Stimulated activated CD4-positive, alpha-beta T cell treated with anti-CD3 and anti-CD28 coated beads, Interleukin-4, amount 100 ng/mL, for 24 hours (primary cell): ENCODE measurements at regions not wholly inside any gene's neighbourhood (a gene's known extent, or its start where the extent isn't known, plus 50 kb on each side); places are given as distances from the start of the nearest gene placed in this dataset.
"Not testable (repeated sequence)": the region's sequence is repeated elsewhere in the genome, so short reads cannot be mapped to it uniquely, and the experiment has no call there.

Experiments used
- DNase-seq: peaks from one replicate; pipeline ENCODE4 v3.0.0-alpha.2; 2020

DNA sequence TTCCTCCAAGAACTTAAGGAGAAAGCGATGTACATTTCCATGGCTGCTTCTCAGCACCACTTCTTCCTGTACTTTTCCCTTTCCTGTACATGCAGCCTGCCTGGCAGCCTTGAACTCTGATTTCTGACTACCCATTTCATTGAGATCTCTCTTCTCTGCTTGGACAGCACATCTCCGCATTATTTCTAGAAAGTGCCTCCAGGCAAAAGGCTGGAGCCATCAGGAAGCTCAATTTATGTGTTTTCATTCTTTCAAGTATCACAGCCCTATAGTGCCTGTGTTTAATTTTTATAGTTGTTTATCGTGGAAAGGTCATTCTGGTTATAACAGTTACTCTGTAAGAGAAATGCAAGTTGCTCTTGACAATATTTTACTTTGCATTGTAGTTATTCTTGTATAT is 688.0 kb upstream of the ANKRD30A start:
- DNase-seq, result no peak

DNA sequence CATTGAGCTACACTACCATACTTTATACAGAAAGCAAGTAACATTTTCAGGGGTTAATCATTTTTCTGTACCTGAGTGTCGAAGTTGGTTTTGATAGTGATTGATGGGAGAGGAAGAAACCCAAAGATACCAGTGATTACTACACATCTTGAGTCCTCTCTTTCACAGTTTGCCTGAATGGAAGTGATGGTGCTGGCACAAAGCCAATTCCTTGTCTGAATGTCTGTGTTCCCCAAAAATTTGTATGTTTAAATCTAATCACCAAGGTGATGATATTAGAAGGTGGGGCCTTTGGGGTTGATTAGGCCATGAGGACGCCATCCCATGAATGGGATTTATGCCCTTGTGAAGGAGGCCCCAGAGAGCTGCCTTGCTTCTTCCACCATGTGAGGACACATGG is 696.9 kb upstream of the ANKRD30A start:
- no peak for DNase-seq

DNA sequence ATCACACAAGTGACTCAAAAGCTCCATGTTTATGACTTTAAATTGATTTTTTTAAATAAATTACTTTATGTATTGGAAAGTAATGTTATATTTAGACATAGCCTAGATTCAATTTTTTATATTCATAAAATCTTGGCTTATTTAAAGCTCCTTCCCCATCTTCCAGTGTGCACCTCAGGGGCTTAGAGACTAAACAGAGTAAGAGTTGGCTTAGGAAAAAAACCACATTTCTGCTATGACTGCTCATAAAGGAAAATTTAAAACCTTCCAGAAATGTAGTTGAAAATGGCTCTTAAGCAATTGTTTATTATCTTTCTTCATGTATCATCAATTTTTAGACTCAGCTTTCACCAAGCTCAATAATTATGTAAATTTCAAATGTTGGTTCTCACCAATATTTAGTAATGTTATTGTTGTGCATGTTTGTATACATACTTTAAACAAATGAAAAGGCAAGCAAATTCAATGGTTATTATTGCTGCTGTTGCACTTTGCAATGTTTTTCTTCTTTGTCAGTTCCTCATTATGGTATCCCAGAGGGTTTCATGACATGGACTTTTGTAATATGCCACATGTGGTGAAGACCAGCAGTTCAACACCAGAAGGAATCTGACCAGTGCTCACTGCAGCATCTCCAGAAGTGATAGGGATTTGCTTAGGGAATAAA is 700.1 kb upstream of the ANKRD30A start:
- DNase-seq, result no peak

DNA sequence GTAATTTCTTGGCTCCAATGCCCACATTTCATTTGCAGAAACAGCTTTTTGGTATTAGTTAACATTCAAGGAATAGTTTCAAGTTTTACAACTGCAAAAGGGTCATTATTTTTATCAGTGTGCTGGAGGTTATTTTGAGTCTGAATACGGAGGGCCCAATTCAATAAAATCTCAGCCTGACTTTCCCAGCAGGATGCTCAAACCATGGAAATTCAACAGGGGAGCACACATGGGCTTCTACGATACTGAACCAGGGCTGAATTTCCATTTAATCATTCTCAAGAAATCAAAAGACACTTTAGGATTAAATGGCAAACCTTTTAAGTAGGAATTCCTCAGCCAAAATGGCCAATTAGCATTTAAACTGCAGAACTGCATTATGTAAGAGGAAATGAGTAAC is 700.9 kb upstream of the ANKRD30A start:
- DNase-seq, result no peak

DNA sequence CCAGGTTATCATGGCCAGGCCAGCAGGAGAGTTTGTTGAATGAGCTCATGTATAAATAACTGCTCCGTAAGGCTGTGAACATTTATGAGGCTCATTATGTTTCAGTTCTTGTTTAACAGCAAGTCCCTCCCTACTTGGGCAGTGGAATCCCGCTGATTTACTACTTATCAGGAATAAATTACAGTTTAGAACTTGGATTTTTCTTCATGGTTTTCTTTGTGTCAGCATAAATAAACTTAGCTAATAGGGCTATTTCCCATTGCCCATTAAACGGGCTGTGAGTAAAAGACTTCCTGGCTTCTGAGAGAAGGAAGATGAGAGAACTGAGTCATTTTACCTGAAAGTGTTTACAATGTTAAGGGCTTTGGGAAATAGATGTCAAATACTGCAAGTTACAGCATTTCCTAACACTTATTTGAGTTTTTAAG is 701.6 kb upstream of the ANKRD30A start:
- DNase-seq, result no peak

DNA sequence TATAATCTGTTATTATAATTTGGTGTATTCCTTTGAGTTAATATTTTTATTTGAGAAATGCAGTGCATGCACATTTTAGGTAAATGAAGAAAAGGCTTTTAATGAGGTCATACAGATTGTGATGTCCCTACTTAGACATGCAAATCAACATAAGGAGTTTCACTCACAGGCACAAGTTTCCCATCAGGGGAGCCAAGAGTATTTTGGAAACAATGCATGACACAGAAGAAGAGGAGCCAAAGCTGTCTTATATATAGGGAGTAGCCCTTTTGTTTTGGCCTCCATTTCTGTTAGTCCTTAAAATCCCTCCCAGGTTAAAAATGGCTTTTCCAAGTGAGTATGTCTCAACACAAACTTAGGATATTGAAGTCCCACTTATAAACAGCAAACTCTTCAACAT is 703.4 kb upstream of the ANKRD30A start:
- no peak for DNase-seq

DNA sequence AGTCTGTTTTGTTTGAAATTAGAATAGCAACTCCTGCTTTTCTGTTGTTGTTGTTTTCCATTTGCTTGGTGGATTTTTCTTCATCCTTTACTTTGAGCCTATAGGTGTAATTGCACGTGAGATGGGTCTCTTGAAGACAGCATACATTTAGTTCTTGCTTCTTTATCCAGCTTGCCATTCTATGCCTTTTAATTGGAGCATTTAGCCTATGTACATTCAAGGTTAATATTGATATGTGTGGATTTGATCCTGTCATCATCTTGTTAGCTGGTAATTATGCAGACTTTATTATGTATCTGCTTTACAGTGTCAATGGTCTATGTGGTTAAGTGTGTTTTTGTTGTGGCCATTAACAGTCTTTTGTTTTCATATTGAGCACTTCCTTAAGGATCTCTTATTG is 708.9 kb upstream of the ANKRD30A start:
- no peak for DNase-seq

DNA sequence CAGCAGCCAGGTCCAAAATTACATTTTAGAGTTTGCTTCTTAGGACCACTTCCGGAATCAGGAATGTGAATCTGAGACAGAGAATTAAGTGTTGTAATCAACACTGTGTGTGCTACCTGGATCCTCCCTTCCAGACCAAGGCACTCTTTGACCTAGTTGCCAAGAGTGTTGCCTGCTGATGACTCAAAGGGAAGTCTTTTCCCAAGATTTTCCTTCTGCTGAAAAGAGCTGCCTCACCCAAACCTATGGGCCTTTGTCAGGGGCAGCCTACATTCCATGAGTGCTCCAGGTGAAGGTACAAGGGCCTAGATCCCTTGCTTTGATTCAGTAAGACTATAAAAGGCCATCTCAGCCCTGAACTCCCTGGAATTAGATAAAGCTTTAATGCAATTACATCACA is 712.5 kb upstream of the ANKRD30A start:
- DNase-seq, result no peak

DNA sequence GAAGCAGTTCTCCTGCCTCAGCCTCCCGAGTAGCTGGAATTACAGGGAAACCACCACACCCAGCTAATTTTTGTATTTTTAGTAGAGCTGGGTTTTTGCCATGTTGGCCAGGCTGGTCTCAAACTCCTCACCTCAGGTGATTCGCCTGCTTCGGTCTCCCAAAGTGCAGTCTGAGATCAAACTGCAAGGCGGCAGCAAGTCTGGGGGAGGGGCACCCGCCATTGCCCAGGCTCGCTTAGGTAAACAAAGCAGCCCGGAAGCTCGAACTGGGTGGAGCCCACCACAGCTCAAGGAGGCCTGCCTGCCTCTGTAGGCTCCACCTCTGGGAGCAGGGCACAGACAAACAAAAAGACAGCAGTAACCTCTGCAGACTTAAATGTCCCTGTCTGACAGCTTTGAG is 725.2 kb upstream of the ANKRD30A start:
- DNase-seq, result not testable (repeated sequence)

DNA sequence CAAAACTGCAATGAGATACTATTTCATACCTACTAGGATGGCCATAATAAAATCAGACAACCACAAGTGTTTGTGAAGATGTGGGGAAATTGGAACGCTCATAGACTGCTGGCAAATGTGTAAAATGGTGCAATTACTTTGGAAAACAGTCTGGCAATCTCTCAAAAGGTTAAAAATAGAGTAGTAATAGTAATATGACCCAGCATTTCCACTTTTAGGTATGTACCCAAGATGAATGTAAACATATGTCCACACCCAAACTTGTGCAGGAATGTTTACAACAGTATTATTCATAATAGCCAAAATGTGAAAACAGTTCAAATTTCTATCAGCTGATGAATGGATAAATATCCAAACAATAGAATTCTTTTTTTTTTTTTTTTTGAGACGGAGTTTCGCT is 731.6 kb upstream of the ANKRD30A start:
- DNase-seq, result no peak

DNA sequence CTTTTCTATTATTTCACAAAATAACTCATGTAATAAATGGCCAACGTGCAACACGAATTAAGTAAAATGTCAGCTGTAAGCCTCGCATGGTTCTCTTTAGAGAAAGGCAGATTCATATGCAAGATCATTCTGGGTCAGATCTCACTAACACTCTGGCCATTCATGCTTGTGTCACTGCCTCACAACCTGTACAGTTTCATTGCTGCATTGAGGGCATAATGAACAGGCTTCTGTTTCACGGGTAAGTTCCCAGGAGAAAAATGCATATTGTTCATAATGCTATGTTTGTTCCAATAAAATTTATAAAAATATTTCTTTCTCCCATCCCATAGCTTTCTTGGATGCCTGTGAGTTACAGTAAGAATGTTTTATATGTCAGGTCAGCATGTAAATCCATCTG is 734.0 kb upstream of the ANKRD30A start:
- DNase-seq, result no peak

DNA sequence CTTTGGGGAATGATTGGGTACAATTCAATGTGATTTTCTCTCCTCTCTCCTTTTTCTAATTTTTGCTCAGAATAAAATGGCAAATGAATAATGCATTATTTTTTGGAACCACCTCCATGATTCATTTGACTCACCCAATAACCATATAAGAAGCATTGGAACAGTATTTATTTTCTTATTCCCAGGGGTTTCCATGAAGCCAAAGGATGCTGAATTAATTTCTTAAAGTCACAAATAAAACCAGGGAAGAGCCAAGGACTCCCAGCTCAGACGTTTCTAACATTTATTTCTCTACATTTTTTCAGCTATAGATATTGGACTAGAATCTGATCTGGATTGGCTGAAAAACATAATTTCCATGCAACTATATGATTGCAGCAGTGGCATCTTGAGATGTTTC is 735.2 kb upstream of the ANKRD30A start:
- no peak for DNase-seq

DNA sequence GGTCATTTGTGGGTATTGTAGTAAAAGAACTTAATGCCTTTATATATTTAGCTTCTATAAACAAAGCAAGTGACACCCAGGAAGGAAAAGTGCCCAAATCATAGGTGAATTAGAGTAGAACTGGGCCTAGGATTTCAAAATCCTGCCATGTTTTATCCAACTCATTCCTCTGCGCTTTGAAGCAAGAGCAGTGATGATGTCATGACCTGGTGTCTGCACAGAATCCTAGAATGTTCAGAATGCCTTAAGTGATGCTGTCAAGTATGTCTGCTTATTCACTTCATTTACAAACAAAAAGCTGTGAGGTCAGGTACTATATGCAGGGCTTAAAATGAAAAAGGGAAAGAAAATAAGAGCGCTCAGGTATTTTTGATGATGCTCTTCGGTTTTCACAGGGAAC is 737.2 kb upstream of the ANKRD30A start:
- DNase-seq, result no peak

DNA sequence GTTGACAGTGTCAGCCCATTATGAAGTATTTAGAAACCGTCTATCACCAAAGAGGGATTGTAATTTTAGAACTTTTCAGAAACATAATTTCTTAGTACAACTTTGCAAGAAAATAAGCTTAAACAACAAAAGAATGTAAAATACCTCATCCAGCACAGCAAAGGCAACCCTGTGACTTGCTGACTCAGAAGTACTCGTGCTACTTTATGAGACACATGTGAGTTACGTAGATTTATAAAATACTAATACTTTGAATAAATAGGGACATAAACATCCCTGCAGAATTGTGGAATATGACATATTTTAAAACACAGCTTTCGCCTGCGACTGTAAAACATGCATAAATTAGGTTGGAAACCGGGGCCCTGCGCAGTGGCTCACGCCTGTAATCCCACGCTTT is 739.7 kb upstream of the ANKRD30A start:
- DNase-seq, result no peak

DNA sequence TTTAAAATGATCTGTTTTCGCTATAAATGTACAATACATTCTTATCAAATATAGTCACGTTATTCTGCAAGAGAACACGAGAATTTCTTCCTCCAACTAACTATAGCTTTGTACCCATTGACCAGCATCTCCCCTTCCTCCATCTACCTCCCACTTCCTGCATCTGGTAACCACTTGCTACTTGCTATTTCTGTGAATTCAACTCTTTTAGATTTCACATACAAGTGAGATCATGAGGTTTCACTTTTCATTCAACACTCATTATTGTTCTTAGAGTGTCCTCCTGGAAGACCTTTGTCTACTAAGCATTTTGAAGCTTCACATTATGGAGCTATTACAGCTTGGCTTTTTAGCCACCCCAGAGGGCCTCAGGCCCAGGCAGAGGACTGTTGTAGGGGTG is 741.3 kb upstream of the FZD8 start:
- DNase-seq, result no peak

DNA sequence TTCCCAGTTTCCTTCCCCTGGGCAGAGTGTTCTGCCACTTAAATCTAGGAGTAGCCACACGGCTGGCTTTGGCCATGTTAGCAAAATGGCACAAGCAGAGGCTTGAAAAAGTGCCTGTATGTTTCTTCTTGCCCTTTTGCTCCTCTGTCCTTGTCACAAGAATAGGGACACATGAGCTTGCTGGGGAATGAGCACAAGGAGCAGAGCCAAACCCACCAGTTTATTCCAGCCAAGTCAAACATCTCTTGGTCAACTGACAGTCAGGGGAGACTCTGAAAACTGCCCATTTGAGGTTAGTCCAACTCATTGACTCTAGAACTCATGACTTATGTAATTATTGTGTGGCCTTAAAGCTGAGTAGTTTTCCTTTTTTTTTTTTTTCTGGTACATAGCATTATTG is 739.7 kb upstream of the FZD8 start:
- no peak for DNase-seq

DNA sequence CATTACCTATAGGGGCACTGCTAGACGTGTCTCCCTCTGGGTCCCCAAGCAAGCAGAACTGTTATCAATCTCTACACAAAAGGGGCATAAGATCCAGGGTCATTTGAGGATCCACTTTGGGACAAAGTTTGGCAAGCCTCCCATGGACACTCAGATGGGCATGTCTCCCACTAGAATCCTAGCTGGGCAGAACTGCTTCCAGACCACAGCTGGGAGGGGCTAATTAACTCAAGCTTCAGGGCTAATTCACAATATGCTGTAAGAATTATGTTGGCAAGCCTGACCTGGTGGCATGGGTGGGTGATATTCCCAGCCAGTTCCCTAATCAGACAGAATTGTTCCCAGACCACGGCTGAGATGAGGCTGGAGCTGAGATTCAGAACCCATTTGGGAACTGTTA is 738.4 kb upstream of the FZD8 start:
- no peak for DNase-seq

DNA sequence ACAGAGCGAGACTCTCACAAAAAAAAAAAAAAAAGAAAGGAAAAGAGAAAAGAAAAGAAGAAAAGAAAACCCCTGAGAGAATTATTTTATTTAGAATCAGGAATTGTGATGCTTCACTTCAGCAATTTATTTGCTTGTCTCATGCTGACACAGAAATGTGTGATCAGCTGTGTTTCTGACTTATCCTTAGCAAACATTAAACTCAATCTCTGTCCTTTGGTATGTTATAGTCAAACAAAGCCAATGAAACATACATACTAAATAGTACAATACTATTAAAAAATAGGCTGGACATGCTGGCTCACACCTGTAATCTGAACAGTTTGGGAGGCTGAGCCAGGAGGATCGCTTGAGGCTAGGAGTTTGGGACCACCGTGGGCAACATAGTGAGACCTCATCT is 733.0 kb upstream of the FZD8 start:
- no peak for DNase-seq

DNA sequence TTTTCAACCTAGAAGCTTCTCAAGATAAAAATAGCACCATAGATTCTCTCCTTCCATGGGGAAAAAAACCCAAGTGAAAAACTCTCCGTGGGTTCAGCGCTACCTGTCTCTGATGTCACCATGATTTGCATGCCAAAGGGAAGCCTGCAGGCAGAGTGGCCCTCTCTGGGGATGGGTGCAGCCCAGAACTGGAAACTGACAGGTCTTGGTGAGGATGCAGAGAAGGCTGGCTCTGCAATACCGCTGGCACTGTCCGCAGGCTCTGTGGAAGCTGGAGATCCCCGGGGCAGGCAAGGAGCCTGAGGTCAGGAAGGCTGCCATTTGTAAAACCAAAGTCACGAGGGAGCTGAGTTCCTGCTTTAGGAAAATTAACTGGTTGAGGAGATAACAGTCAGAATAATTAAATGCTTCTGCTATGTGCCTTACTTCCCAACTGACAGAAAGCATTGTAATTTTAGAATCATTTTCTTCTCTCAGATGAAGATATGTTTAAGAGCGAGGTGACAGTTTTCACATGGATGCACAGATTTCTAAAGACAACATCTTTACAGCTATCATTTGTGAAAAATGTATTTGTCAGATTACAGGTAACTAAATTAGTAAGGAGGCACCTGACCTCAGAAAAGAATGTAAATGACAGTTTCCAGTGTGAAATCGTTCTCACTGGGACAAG is 731.5 kb upstream of the FZD8 start:
- no peak for DNase-seq

DNA sequence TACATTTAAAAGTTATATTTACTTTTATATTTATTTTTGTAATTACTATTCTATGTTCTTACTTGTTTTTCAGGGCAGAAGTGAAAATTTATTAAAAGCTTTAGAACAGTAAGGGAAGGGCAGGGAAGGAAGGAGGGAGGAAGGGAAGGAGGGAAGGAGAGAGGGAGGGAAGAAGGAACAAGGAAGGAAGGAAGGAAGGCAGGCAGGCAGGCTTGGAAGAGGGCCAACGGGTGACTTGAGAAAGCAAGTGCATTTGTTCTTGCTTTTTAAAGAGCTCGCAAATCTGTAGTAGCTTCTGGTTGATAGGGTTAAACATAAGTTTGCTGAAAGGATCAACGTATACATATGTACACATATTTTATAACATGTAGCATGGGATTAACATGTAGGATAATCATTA is 725.3 kb upstream of the FZD8 start:
- no peak for DNase-seq

DNA sequence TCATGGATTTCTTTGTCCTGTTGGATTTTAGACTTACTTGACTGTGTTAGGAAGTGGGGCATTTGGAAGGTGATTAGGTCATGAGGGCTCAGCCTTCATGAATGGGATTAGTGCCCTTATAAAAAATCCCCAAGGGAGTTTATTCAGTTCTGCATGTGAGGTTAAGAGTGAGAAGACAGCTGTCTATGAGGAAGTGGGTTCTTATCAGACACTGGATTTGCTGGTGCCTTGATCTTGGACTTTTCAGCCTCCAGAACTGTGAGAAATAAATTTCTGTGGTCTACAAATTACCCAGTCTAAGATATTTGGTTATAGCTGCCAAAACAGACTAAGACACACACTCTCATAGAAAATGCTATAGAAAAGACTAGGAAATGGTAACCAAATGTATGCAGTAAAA is 724.7 kb upstream of the FZD8 start:
- DNase-seq, result no peak

DNA sequence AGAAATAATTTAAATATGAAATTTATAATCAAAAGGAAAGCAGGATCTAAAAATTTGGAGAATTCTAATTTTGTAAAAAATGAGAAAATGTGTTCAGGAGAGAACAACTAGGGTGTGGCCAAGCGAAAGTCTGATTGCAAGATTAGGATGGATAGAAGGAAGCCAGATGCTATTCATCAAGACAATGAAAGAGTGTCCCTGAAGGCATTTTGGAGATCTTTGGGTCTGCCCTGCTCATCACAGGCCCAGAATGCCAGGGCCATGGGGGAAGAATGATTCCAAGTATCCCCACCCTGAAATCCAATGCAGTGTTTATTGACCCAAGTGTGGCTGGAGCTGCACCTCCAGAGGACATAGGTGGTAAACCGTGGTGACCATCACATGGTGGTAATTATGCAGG is 724.0 kb upstream of the FZD8 start:
- DNase-seq, result no peak

DNA sequence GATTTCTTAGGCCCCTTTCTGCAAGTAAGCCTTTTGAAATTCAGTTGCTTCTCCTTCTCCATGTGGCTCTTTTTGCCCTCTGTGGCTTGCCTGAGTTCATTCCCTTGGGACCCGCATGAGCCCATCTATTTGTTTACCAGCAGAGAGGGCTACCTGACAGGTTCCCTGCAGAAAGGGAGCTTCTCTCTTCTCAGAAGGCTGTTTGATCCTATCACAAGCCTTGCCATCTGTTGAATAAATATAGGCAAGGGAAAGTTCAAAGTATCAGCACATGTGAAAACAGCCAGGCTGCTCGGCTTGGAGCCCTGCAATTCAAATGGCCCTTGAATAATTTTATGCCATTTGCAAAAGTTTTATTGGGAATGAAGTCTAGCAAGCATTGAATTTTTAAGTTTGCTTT is 720.2 kb upstream of the FZD8 start:
- no peak for DNase-seq

DNA sequence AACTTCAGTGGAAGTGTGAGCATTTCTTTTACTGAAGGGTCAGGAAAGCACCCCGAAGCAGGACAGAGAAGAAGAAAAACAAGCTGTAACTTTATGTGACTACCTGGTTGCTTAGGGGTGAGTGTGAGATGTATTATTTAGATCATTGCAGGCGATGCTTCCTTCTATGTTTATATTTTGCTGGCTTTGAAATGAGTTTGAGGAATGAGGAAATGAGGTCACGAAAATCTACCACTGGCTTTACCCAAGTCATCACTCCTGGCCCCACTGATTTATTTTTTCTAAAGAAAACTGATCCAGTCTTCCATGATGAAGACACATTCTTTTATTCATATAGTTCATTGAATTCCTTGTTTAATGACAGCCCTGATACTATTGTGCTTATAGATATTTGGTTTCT is 716.6 kb upstream of the FZD8 start:
- no peak for DNase-seq

DNA sequence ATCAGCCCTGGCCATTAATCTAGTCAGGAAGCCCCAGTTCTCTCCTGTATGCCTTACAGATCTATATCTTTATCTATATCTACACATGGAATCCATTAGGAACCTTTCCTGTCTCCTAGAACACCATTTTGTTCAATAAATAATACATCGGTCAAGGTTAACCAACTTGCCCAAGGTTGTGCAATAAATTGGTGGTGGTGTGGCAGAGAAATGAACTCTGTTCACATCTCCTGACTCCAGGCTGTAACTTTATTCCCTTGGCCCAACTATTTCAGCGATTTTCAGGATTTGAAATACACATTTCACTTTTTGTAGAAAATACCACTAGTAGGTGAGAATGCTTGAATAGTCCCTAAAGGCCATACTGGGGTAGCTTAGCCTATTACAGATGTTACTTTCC is 712.5 kb upstream of the FZD8 start:
- DNase-seq, result no peak
